Fibroblast of lung (primary cell): ENCODE measurements at regions not wholly inside any gene's neighbourhood (a gene's known extent, or its start where the extent isn't known, plus 50 kb on each side); places are given as distances from the start of the nearest gene placed in this dataset.

Experiments
- DNase-seq, 2 donors: peaks; one replicate each; pipeline versions ENCODE4 v3.0.0 to v3.0.0-alpha.2; 2010; ENCODE audit warnings: low read depth in 2 of 2
- H2AFZ ChIP-seq: 2 replicates; pipeline ENCODE4 v1.5.1; 2012; ENCODE audit warnings: low read length, control low read depth, inconsistent platforms
- H3K27ac ChIP-seq: 2 replicates; pipeline ENCODE4 v1.5.1; 2011; ENCODE audit warnings: low read length, control low read depth; ENCODE audit not compliant: insufficient read depth
- H3K27me3 ChIP-seq: 2 replicates; pipeline ENCODE4 v1.5.1; 2011; ENCODE audit warnings: mild to moderate bottlenecking, low read length; ENCODE audit not compliant: control insufficient read depth, insufficient read depth
- H3K36me3 ChIP-seq: 2 replicates; pipeline ENCODE4 v1.5.1; 2011; ENCODE audit warnings: low read length; ENCODE audit not compliant: control insufficient read depth, insufficient read depth
- H3K4me1 ChIP-seq: 2 replicates; pipeline ENCODE4 v1.5.1; 2011; ENCODE audit warnings: low read length; ENCODE audit not compliant: control insufficient read depth, insufficient read depth; ENCODE audit errors: extremely low read depth
- H3K4me2 ChIP-seq: 2 replicates; pipeline ENCODE4 v1.5.1; 2011; ENCODE audit warnings: low read length, control low read depth; ENCODE audit not compliant: insufficient read depth; ENCODE audit errors: extremely low read depth
- H3K4me3 ChIP-seq, 4 experiments: fragments of 200-600 bp in 1 of 4; sonication (generic) in 1 of 4; replicated peaks in 1 of 4; 2 replicates each; pipeline ENCODE4 v1.5.1; 2011 to 2016; ENCODE audit warnings: low read length in 4 of 4, low read depth in 3 of 4, mild to moderate bottlenecking in 3 of 4, control low read depth in 2 of 4, inconsistent platforms in 1 of 4, mixed read lengths in 1 of 4; ENCODE audit not compliant: insufficient read depth in 1 of 4; ENCODE audit errors: control extremely low read depth in 1 of 4
- H3K79me2 ChIP-seq: 2 replicates; pipeline ENCODE4 v1.5.1; 2012; ENCODE audit warnings: mild to moderate bottlenecking, low read length, inconsistent platforms; ENCODE audit not compliant: control insufficient read depth, insufficient read depth
- H3K9ac ChIP-seq: 2 replicates; pipeline ENCODE4 v1.5.1; 2011; ENCODE audit warnings: mild to moderate bottlenecking, low read length, control low read depth; ENCODE audit not compliant: insufficient read depth
- H3K9me3 ChIP-seq: 2 replicates; pipeline ENCODE4 v1.5.1; 2012; ENCODE audit warnings: low read depth, low read length; ENCODE audit not compliant: control insufficient read depth, insufficient read depth
- H4K20me1 ChIP-seq: 2 replicates; pipeline ENCODE4 v1.5.1; 2011; ENCODE audit warnings: low read length; ENCODE audit not compliant: control insufficient read depth, insufficient read depth; ENCODE audit errors: extremely low read depth
- EZH2 ChIP-seq: IDR thresholded peaks from 2 replicates; pipeline ENCODE4 v1.5.1; 2012; ENCODE audit warnings: low read length, control low read depth, mild to moderate bottlenecking; ENCODE audit errors: missing control alignments
- TF ChIP-seq, protein P1 (sequence below), 2 donors: IDR thresholded peaks in 1 of 2; conservative IDR thresholded peaks in 1 of 2; 1 replicate in 1 of 2; 2 replicates in 1 of 2; pipeline ENCODE4 v1.5.1; 2011 to 2012; ENCODE audit warnings: low read length in 2 of 2, control low read depth in 1 of 2, inconsistent platforms in 1 of 2, low read depth in 1 of 2, mild to moderate bottlenecking in 1 of 2

DNA sequence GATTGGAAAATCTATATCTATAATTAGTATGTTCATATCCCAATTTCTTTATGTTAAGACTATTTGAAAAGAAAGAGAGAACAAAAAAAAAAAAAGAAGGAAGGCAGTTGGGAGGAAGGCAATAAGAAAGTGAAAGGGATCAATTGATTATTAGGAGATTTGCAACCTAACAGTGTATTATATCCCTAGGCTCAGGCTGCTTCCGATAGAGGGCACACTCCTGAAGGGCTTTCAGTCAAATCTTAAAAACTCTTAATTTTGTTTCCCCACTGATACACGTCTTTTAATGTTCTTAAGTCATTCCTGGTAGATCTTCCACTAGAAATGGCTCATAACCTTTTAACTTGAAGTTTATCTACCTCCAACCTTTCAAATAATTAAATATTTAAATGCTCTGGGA lies 763.9 kb downstream of the BCL11A start:
- TF ChIP-seq, protein P1, sequence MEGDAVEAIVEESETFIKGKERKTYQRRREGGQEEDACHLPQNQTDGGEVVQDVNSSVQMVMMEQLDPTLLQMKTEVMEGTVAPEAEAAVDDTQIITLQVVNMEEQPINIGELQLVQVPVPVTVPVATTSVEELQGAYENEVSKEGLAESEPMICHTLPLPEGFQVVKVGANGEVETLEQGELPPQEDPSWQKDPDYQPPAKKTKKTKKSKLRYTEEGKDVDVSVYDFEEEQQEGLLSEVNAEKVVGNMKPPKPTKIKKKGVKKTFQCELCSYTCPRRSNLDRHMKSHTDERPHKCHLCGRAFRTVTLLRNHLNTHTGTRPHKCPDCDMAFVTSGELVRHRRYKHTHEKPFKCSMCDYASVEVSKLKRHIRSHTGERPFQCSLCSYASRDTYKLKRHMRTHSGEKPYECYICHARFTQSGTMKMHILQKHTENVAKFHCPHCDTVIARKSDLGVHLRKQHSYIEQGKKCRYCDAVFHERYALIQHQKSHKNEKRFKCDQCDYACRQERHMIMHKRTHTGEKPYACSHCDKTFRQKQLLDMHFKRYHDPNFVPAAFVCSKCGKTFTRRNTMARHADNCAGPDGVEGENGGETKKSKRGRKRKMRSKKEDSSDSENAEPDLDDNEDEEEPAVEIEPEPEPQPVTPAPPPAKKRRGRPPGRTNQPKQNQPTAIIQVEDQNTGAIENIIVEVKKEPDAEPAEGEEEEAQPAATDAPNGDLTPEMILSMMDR (conservative IDR thresholded peaks at IDR 0.05 in 1 of 2, IDR thresholded peaks at IDR 0.05 in 1 of 2; ENCODE audit: low read depth in 1 of 2, low read length in 2 of 2) = no peak
- no peak for TF ChIP-seq EZH2
- no peak overlapping the region for H3K4me2 ChIP-seq
- H3K27me3 ChIP-seq = no peaks in the 10 kb centered on the region
- no peaks in the 10 kb centered on the region for H3K4me1 ChIP-seq
- no peaks in the 10 kb centered on the region for H3K36me3 ChIP-seq
- H3K9ac ChIP-seq = no peak overlapping the region
- H3K4me3 ChIP-seq = no peak overlapping the region
- no peaks in the 10 kb centered on the region for H3K9me3 ChIP-seq
- H2AFZ ChIP-seq = no peak overlapping the region
- H4K20me1 ChIP-seq = no peaks in the 10 kb centered on the region
- no peak overlapping the region for H3K27ac ChIP-seq
- no peak for DNase-seq
- H3K79me2 ChIP-seq = no peaks in the 10 kb centered on the region

DNA sequence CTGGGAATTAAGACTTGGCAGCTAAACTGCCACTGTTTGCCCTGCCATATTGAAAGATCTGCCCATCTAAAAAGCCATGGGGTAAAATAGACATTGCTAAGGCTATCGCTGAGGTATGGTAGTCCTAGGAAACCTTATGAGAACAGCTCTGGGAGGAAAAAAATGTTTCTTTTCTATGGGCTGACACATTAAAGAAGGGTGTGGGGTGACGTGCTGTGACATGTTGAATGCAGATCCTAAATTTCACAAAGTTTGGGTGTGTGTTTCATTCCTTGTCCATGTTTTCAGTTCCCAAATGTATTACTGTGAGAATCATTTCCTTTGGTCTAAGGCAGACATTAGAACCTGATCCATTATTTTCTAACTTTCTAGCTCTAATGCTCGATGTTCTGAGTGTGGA lies 766.4 kb downstream of the BCL11A start:
- Histone ChIP-seq H3K9me3 (no peaks in the 10 kb centered on the region), H3K4me3 (no peak overlapping the region), H3K36me3 (no peaks in the 10 kb centered on the region), H3K27ac (no peak overlapping the region), H3K27me3 (no peaks in the 10 kb centered on the region), H2AFZ (no peak overlapping the region), H3K4me1 (no peaks in the 10 kb centered on the region), H4K20me1 (no peaks in the 10 kb centered on the region), H3K79me2 (no peaks in the 10 kb centered on the region), H3K4me2 (no peak overlapping the region), H3K9ac (no peak overlapping the region)
- DNase-seq = no peak
- TF ChIP-seq, protein P1 (conservative IDR thresholded peaks at IDR 0.05 in 1 of 2, IDR thresholded peaks at IDR 0.05 in 1 of 2; ENCODE audit: low read depth in 1 of 2, low read length in 2 of 2) = no peak
- no peak for TF ChIP-seq EZH2

DNA sequence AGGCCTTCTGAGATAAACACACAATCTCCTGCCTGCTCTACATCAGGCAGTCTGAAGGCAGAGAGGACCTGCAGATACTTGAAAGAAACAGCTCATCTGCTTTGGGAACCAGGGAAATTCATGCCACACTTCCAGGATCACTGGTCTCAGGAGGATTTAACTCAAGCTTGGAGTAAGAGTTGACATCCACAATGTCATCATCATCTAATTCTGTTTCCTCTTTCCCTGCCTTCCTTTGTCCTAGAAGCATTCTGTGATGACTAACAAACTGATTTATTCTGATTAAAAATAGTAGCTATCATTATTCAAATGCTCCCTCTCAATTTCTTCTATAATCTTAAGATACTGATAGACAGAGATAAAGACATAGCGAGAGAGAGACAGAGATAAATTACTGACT lies 766.8 kb downstream of the BCL11A start:
- TF ChIP-seq EZH2 = no peak
- TF ChIP-seq, protein P1 (conservative IDR thresholded peaks at IDR 0.05 in 1 of 2, IDR thresholded peaks at IDR 0.05 in 1 of 2; ENCODE audit: low read depth in 1 of 2, low read length in 2 of 2) = no peak
- Histone ChIP-seq H4K20me1 (no peaks in the 10 kb centered on the region), H3K9me3 (no peaks in the 10 kb centered on the region), H3K9ac (no peak overlapping the region), H3K4me2 (no peak overlapping the region), H3K27ac (no peak overlapping the region), H3K36me3 (no peaks in the 10 kb centered on the region), H3K79me2 (no peaks in the 10 kb centered on the region), H3K27me3 (no peaks in the 10 kb centered on the region), H3K4me3 (no peak overlapping the region), H3K4me1 (no peaks in the 10 kb centered on the region), H2AFZ (no peak overlapping the region)
- DNase-seq = no peak
